GM23248 (cell line): ENCODE measurements at regions not wholly inside any gene's neighbourhood (a gene's known extent, or its start where the extent isn't known, plus 50 kb on each side); places are given as distances from the start of the nearest gene placed in this dataset.

ENCODE experiments used
- EZH2 ChIP-seq: fragments of 200-600 bp; sonication (generic); IDR thresholded peaks from 2 replicates; pipeline ENCODE4 v1.6.1; 2018; ENCODE audit warnings: antibody characterized with exemption, mild to moderate bottlenecking; ENCODE audit not compliant: insufficient read depth, poor library complexity, severe bottlenecking
- EZH2phosphoT487 ChIP-seq: fragments of 200-600 bp; sonication (generic); IDR thresholded peaks from 2 replicates; pipeline ENCODE4 v1.6.1; 2018; ENCODE audit warnings: antibody characterized with exemption, moderate library complexity, mild to moderate bottlenecking, low read depth; ENCODE audit not compliant: insufficient read depth

- TF ChIP-seq EZH2, result no peak
- TF ChIP-seq EZH2phosphoT487, result no peak
Observed at GRCh38 chr5:10858945-10859344, 97.9 kb upstream of the DAP start.
